Neural progenitor cell (in vitro differentiated cells): ENCODE measurements at regions not wholly inside any gene's neighbourhood (a gene's known extent, or its start where the extent isn't known, plus 50 kb on each side); places are given as distances from the start of the nearest gene placed in this dataset.

ENCODE experiments used
- CTCF ChIP-seq: fragments of 200-600 bp; sonication (generic); IDR thresholded peaks from 2 replicates; pipeline ENCODE4 v1.5.1; 2017; ENCODE audit warnings: antibody characterized with exemption, mild to moderate bottlenecking
- EZH2 ChIP-seq: fragments of 200-600 bp; sonication (generic); IDR thresholded peaks from 2 replicates; pipeline ENCODE4 v1.6.1; 2017; ENCODE audit warnings: antibody characterized with exemption, mild to moderate bottlenecking, moderate library complexity

GRCh38 chr6:116986819-116987218 is 109.8 kb downstream of the RFX6 start:
- TF ChIP-seq CTCF (no peak), EZH2 (no peak)
